Lung (tissue), 11 donors: ENCODE measurements at regions not wholly inside any gene's neighbourhood (a gene's known extent, or its start where the extent isn't known, plus 50 kb on each side); places are given as distances from the start of the nearest gene placed in this dataset.

Experiments used
- ATAC-seq: fragments of 200-7000 bp; cut with Tn5 transposase; one replicate; pipeline ENCODE4 v1.9.1; 2020; ENCODE audit warnings: moderate number of reproducible peaks; ENCODE audit not compliant: insufficient read depth, low FRiP score
- DNase-seq, 3 donors: peaks; one replicate each; pipeline ENCODE4 v3.0.0-alpha.2; 2013 to 2017
- H3K27ac ChIP-seq, 2 donors: one replicate each; pipeline ENCODE4 v1.5.1; 2013; ENCODE audit warnings: mild to moderate bottlenecking in 2 of 2, moderate library complexity in 2 of 2, control low read depth in 1 of 2, inconsistent platforms in 1 of 2, low read depth in 1 of 2, low read length in 1 of 2
- H3K27me3 ChIP-seq, 3 donors: one replicate each; pipeline ENCODE4 v1.5.1; 2013; ENCODE audit warnings: low read length in 2 of 3; ENCODE audit not compliant: control insufficient read depth in 3 of 3, insufficient read depth in 3 of 3
- H3K36me3 ChIP-seq, 4 donors: one replicate each; pipeline ENCODE4 v1.5.1; 2013; ENCODE audit warnings: low read length in 4 of 4, mild to moderate bottlenecking in 1 of 4, moderate library complexity in 1 of 4; ENCODE audit not compliant: control insufficient read depth in 4 of 4, insufficient read depth in 4 of 4
- H3K4me1 ChIP-seq, 5 donors: one replicate each; pipeline ENCODE4 v1.5.1; 2013; ENCODE audit warnings: low read length in 5 of 5, mild to moderate bottlenecking in 2 of 5, moderate library complexity in 1 of 5; ENCODE audit not compliant: control insufficient read depth in 5 of 5, insufficient read depth in 5 of 5
- H3K4me3 ChIP-seq: one replicate; pipeline ENCODE4 v1.5.1; 2013; ENCODE audit warnings: mild to moderate bottlenecking, control low read depth, moderate library complexity
- H3K9ac ChIP-seq, 2 donors: one replicate each; pipeline ENCODE4 v1.5.1; 2013; ENCODE audit warnings: low read length in 2 of 2, control low read depth in 1 of 2; ENCODE audit not compliant: insufficient read depth in 1 of 2
- H3K9me3 ChIP-seq, 4 donors: one replicate each; pipeline ENCODE4 v1.5.1; 2013; ENCODE audit warnings: low read length in 3 of 4, mild to moderate bottlenecking in 1 of 4, moderate library complexity in 1 of 4; ENCODE audit not compliant: control insufficient read depth in 4 of 4, insufficient read depth in 3 of 4
- WGBS, 2 donors: extraction: QIAGEN DNeasy Blood & Tissue Kit; methylation state at CpG; one replicate each; pipeline ENCODE4 v1.1.7; 2013; 5-methylcytosine and 5-hydroxymethylcytosine counted together
- TF ChIP-seq, protein P1 (sequence below): IDR thresholded peaks from 2 replicates; pipeline ENCODE4 v1.5.1; 2012; ENCODE audit warnings: mild to moderate bottlenecking; ENCODE audit errors: control extremely low read depth, extremely low read depth
- donor health status: control.
- donor health status: control.
- donor health status: Bipolar disorder and iron deficiency.
- donor health status: healthy.
- donor health status: DM: yes; HTN: yes; CAD: no.

DNA sequence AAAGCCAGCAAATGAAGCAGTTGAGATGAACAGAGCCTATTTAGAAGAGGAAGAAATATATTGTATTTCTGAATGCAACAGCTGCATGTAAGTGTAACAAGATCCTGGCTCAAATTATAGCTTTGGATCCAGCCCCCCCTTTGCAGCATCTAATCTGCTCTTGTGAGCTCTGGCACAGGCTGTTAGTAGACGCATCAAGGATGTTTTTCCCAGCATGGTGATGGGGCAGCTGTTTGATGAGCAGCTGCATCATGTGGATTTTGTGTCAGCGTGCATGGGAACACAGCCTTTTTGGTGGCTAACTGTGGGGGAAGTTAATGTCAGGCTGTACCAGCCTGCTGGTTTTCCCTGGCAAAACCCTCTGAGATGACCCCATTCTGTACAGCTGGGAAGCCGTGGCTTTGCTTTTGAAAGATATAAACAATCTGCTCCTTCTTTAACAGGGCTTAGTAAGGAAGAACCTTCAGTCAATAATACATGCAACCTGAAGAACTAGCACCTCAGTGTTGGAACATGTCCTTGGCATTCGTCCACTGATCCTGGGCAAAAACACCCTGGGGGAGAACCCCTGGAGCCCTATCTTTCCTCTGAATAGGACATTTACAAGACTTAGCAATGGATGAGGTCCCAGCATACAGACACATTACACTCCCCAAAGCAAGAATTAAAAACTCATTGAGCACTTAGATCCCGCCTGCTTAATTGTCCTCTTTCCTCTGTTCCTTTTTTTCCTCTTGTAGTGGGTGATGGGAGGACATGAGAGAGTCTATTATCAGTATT lies 70.6 kb downstream of the NPS start:
- no peak overlapping the region for H3K9ac ChIP-seq
- no peaks in the 10 kb centered on the region for H3K36me3 ChIP-seq
- H3K27ac ChIP-seq = no peak overlapping the region
- H3K27me3 ChIP-seq = no peaks in the 10 kb centered on the region
- no peaks in the 10 kb centered on the region for H3K4me1 ChIP-seq
- TF ChIP-seq, protein P1, sequence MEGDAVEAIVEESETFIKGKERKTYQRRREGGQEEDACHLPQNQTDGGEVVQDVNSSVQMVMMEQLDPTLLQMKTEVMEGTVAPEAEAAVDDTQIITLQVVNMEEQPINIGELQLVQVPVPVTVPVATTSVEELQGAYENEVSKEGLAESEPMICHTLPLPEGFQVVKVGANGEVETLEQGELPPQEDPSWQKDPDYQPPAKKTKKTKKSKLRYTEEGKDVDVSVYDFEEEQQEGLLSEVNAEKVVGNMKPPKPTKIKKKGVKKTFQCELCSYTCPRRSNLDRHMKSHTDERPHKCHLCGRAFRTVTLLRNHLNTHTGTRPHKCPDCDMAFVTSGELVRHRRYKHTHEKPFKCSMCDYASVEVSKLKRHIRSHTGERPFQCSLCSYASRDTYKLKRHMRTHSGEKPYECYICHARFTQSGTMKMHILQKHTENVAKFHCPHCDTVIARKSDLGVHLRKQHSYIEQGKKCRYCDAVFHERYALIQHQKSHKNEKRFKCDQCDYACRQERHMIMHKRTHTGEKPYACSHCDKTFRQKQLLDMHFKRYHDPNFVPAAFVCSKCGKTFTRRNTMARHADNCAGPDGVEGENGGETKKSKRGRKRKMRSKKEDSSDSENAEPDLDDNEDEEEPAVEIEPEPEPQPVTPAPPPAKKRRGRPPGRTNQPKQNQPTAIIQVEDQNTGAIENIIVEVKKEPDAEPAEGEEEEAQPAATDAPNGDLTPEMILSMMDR = no peak
- H3K4me3 ChIP-seq = no peak overlapping the region
- peaks cover 0 to 2% (median 0%) of the 10 kb centered on the region in 4 donors for H3K9me3 ChIP-seq
- peak in 2 of 3 donors; percentile 18 to 42 for DNase-seq
- ATAC-seq = no peak
- 70 to 80% methylated on average over 5 of the region's 5 CpGs for WGBS, 2 donors

DNA sequence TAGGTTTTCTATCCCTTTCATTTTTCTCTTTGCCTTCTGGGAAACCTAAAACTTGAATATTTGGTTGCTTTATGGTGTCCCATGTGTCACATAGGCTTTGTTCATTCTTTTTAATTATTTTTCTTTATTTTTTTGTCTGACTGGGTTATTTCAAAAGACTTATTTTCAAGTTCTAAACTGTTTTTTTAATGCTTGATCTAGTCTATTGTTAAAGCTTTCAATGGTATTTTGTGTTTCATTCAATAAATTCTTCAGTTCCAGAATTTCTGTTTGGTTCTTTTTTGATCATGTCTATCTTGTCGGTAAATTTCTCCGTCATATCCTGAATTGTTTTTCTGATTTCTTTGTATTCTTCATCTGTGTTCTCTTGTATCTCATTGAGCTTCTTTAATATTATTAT lies 86.8 kb downstream of the NPS start:
- H3K4me3 ChIP-seq = no peak overlapping the region
- no peak overlapping the region for H3K9ac ChIP-seq
- H3K4me1 ChIP-seq = no peaks in the 10 kb centered on the region
- no peaks in the 10 kb centered on the region for H3K27me3 ChIP-seq
- no peaks in the 10 kb centered on the region for H3K36me3 ChIP-seq
- WGBS, 2 donors = 96 to 99% methylated on average over 2 of the region's 2 CpGs
- no peak for ATAC-seq
- no peak overlapping the region for H3K27ac ChIP-seq
- TF ChIP-seq, protein P1 = no peak
- no peak for DNase-seq
- H3K9me3 ChIP-seq = peaks cover 0 to 21% (median 11%) of the 10 kb centered on the region in 4 donors

DNA sequence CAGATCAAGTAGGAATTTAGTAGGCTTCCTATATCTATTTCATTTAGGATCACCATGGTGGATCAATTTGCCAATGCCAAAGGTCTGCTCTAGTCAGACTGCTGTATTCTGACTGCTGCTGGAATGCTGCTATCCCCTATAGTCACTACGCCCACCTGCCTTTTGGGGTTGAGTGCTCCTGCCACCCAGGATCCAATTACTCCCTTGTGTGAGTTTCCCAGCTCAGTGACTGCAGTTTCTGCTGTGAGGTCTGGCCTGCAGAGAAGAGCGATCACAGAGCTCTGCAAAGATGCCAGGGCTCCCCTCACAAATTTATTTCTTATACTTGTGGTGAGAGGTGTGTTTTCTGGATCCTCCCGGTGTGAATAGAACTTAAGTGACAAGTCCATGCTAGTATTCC lies 88.1 kb upstream of the FOXI2 start:
- no peaks in the 10 kb centered on the region for H3K27me3 ChIP-seq
- no peak overlapping the region for H3K27ac ChIP-seq
- H3K36me3 ChIP-seq = no peaks in the 10 kb centered on the region
- H3K9me3 ChIP-seq = peaks cover 0 to 2% (median 0%) of the 10 kb centered on the region in 4 donors
- H3K4me3 ChIP-seq = no peak overlapping the region
- WGBS, 2 donors = 86 to 88% methylated on average over 3 of the region's 3 CpGs
- ATAC-seq = no peak
- TF ChIP-seq, protein P1 = no peak
- no peak for DNase-seq
- no peak overlapping the region for H3K9ac ChIP-seq
- H3K4me1 ChIP-seq = no peaks in the 10 kb centered on the region
